Coronary artery (tissue), 2 donors: ENCODE measurements at regions not wholly inside any gene's neighbourhood (a gene's known extent, or its start where the extent isn't known, plus 50 kb on each side); places are given as distances from the start of the nearest gene placed in this dataset.
"Not testable (repeated sequence)": the region's sequence is repeated elsewhere in the genome, so short reads cannot be mapped to it uniquely, and the experiment has no call there.

Experiments
- DNase-seq: peaks from one replicate; pipeline ENCODE4 v3.0.0-alpha.2; 2017; ENCODE audit warnings: low spot score
- H3K27ac ChIP-seq, 2 donors: fragments of 200-600 bp; sonication (generic); one replicate each; pipeline ENCODE4 v1.5.1; 2016 to 2019
- H3K4me3 ChIP-seq: fragments of 200-600 bp; sonication (generic); 2 replicates; pipeline ENCODE4 v1.5.1; 2016; ENCODE audit warnings: mild to moderate bottlenecking, moderate library complexity
- CTCF ChIP-seq: fragments of 200-600 bp; sonication (generic); IDR thresholded peaks from one replicate; pipeline ENCODE4 v1.5.1; 2019; ENCODE audit warnings: antibody characterized with exemption

GRCh38 chrX:25860322-25860721 is 277.8 kb upstream of the MAGEB18 start:
- no peak overlapping the region for H3K27ac ChIP-seq
- no peak for TF ChIP-seq CTCF
- no peak for DNase-seq

GRCh38 chrX:25869761-25870160 is 268.4 kb upstream of the MAGEB18 start:
- H3K27ac ChIP-seq = no peak overlapping the region
- no peak for TF ChIP-seq CTCF
- DNase-seq = no peak
- no peak overlapping the region for H3K4me3 ChIP-seq

More at GRCh38 chrX:25860322-25860721, 277.8 kb upstream of the MAGEB18 start:
- H3K4me3 ChIP-seq = no peak overlapping the region

- no peak for DNase-seq
- no peak overlapping the region for H3K4me3 ChIP-seq
- no peak overlapping the region for H3K27ac ChIP-seq
- no peak for TF ChIP-seq CTCF
Observed at GRCh38 chrX:25872786-25873185, 265.4 kb upstream of the MAGEB18 start.

GRCh38 chrX:25873196-25873595 is 264.9 kb upstream of the MAGEB18 start:
- Histone ChIP-seq H3K27ac (no peak overlapping the region), H3K4me3 (no peak overlapping the region)
- no peak for TF ChIP-seq CTCF
- no peak for DNase-seq

GRCh38 chrX:25878806-25879205 is 259.3 kb upstream of the MAGEB18 start:
- no peak for TF ChIP-seq CTCF
- Histone ChIP-seq H3K27ac (no peak overlapping the region), H3K4me3 (no peak overlapping the region)
- no peak for DNase-seq

GRCh38 chrX:25882503-25882902 is 255.6 kb upstream of the MAGEB18 start:
- not testable (repeated sequence) for H3K4me3 ChIP-seq, H3K27ac ChIP-seq, DNase-seq

GRCh38 chrX:25897758-25898157 is 240.4 kb upstream of the MAGEB18 start:
- Histone ChIP-seq H3K4me3 (no peak overlapping the region), H3K27ac (no peak overlapping the region)
- DNase-seq = no peak
- no peak for TF ChIP-seq CTCF

GRCh38 chrX:25905728-25906127 is 232.4 kb upstream of the MAGEB18 start:
- H3K4me3 ChIP-seq, H3K27ac ChIP-seq, DNase-seq: not testable (repeated sequence)
